Activated CD4-positive, alpha-beta T cell treated with anti-CD3 and anti-CD28 coated beads, Interleukin-2, amount 50 U/mL, for 4 hours (primary cell): ENCODE measurements at regions not wholly inside any gene's neighbourhood (a gene's known extent, or its start where the extent isn't known, plus 50 kb on each side); places are given as distances from the start of the nearest gene placed in this dataset.
"Not testable (repeated sequence)": the region's sequence is repeated elsewhere in the genome, so short reads cannot be mapped to it uniquely, and the experiment has no call there.

Source experiments
- DNase-seq, 2 experiments: peaks; one replicate each; pipeline ENCODE4 v3.0.0-alpha.2; 2020

- no peak for DNase-seq
Observed at GRCh38 chr2:236982693-236983455, 102.8 kb upstream of the COPS8 start.

GRCh38 chr2:236984046-236984445, 101.6 kb upstream of the COPS8 start:
- no peak for DNase-seq

- DNase-seq, result no peak
Observed at GRCh38 chr2:236985761-236986339, 99.8 kb upstream of the COPS8 start.

DNA sequence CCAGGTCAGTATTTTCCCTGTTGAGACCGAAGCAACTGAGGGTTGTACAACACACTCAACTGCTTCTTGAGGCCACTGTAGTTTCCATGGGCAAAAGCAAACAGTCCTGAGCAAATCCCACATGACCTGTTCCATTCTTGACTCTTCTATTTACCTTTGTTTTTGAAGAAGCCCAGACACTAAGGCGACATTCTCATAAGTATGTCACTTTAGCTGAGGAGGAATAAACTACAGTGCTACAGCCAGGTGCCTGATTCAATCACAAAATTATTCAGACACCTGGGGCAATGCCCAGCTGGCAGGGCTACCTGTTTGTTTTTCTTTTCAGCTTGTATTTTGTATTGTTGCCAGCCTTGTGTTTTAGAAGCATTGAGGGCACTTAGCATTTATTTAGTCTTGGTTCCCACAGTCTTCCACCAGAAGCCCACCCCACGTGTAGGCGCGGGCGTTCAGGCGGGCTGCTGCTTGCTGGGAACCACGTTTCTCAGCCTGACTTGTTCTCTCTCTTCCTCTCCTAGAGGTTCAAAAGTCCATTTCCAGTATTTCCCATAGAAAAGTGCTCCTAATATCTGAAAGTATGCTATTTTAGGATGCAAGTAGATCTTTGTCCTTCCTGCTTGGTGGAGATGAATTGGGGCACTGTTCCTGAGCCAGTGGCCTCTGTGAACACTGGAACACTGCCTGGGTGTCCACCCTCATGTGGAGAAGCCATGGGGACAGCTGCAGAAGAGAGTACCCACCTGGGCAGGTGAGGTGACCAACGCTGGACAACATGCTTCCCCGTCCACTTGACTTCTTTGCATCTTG, 99.0 kb upstream of the COPS8 start:
- DNase-seq, result no peak

DNA sequence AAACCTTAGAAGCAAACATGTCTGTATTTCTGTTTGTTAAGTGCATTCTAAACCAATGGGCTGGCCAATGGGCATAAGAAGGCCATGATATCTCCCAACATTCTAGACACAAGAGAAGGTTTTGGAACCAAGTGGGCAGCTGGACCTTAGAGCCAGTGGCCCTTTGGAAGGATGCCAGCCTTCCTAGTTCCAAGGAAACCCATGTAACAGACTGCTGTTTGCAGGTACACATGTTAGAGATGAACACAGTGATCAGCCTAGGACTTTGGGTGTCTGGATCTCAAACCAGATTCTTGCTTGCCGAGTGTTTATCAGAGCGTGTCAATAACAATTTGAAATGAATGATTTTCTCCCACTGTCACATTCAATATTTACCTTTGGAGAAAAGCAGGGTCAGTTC, 97.5 kb upstream of the COPS8 start:
- no peak for DNase-seq

GRCh38 chr2:236988690-236989624, 96.7 kb upstream of the COPS8 start:
- DNase-seq, result no peak

DNA sequence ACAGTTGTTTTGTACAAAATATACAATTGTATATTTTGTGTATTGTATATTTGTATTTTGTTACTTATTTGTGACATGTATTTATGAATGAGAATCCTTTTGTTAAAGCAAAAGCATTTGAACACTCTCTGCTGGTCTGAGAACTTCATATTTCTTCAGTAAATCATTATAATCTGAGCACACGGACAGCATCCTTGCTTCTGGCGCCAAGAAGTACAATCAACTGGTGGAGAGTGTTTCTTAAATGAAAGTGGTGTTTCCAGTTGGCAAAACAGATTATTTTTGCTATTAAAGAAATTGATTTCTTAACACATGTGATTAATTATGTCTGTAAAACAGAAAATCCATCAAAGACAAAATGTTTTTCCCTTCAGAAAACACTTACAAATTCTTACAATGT, 95.1 kb upstream of the COPS8 start:
- DNase-seq, result no peak

DNA sequence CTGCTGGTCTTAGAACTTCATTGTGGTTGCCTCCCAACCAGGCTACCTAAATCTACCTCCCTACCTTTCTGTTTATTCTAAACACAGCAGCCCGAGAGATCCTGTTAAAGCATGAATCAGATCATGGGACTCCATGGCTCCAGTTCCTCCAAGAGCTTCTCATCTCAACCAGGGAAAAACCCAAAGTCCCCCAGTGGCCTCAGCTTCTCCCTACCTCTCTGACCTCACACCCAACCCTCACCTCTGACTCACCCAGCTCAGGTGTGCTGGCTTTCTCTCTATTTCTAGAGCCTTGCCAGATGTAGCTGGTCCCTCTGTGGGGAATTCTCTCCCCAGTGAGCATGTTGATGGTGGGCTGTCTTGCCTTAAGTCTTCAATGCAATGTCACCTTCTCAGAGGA, 93.8 kb upstream of the COPS8 start:
- no peak for DNase-seq

DNA sequence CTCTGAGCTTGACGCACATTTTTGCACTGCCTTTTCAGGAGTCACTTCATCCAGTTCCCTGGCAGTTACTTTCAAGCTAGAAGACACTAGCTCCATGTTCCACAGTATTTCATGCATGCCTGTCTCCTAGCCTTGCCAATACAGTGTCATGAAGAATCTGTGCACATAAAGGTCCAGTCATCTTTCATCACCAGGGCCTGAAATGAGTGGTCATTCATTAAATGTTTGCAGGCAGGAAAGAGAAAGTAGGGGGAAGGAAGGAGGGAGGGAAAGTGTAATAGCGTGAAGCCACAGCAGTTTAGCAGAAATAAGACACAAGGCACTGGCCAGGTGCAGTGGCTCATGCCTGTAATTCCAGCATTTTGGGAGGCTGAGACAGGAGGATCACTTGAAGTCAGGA, 92.4 kb upstream of the COPS8 start:
- DNase-seq, result no peak

- no peak for DNase-seq
Observed at GRCh38 chr2:236994361-236994760, 91.3 kb upstream of the COPS8 start.

- DNase-seq, result no peak
Observed at GRCh38 chr2:236997069-236997715, 88.5 kb upstream of the COPS8 start.

DNA sequence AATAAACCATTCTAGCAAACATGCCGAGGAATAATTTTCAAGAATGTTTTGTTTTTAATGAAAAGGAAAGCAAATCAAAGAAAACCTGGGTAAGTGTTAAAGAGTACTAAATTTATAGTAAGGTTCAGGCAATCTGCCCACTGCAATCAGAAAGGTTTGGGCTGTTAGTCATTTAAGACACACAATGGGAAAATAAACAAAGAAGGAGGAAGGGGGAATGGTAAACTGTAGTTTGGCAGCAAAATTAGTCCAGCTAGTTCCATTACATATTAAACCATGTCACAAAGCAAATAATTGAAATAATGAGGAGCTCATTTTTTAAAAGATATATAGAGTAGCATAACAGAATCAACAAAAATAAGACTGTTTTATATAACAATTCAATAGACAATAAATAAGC, 87.5 kb upstream of the COPS8 start:
- DNase-seq, result no peak

DNA sequence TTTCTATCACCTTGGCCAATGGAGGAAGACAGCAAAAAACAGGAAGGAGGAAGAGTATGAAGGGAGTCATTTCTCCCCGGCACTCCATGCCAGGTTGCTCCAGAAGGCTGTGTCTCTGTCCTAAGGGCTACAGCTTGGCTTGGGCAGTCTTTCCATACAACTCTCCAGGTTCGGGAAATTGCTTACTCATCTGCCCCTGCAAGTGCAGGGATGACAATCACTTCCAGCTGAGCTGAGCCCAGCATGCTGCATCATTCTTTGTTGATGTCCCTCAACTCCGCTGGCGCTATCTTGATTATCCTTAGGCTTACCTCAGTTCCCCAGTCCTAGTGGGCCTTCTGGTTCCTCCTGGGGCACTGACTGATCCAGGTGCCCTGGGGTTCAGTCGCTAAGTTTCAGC, 86.9 kb upstream of the COPS8 start:
- DNase-seq, result no peak

DNA sequence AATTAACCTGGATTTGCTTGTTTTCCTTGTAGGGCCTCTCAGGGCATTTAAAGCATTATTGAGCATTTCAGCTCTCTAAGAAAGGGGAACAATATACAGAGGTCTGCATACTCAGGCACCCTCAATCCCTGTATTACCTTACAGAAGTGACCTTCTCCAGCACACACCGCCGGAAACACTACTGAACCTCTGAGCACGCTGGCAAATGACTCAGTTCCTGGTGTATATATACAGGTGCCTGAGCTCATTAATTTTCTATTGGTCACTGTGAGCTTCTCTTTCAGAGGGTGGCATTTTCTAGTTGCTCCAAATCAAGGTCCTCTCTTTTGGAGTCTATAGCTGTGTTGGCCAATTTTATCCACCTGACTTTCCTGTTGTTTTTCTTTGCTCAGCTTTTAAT, 85.2 kb upstream of the COPS8 start:
- DNase-seq, result no peak

- not testable (repeated sequence) for DNase-seq
Observed at GRCh38 chr2:237005341-237005740, 80.3 kb upstream of the COPS8 start.

- DNase-seq, result no peak
Observed at GRCh38 chr2:237011206-237011795, 74.4 kb upstream of the COPS8 start.

DNA sequence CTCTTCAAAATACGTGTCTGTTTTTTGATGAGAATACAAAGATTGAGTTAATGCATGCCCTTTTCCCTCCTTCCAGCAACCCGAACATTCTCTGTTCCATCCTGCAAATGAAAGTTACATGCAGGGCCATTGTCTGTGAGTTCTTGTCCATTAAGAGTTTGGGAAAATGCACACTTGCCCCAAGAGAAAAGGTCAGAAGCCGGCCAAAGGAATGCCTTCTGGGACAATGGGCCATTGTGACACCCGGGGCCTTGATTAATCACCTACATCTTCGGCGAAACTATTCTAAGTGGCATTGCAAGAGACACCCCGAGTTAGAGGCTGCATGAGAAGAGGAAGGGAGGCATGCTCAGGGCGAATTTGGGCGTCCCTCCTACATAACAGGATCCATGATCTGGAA, 73.7 kb upstream of the COPS8 start:
- no peak for DNase-seq

GRCh38 chr2:237012577-237013267, 73.0 kb upstream of the COPS8 start:
- no peak for DNase-seq

DNA sequence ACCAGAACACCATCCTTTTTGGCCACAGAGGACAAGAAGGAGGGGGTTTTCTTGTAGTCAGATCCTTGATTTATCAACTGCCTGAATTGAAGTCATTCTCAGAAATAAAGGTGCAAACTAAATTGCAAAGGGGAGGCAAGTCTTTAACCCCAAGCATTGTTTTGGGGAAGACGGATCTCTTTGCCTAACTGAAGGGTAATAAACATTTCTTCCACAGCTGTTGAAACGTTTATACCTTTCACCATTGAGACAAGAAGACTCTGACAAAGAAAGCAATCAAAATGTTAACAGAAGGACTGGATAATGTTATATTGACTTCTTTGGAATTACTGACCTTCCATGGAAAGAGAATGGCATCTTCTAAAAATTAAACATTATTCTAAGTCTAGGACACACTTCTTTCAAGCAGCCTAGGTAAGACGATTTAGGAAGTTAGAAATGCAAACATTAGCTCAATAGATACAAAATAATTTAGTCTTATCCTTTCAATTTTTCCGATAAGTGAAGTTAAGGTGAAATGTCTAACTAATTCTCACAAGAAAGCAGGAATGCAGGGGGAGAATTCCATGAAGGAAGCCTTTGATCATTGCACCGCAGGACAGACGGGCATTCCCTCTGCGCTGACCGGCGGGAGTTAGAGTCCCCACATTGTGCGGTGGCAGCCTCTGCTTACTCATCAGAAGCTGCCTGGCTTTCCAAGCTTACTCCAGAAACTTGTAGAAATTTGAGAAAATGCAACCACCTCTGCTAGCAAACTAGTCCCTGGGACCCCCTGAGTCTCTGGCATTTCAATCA, 69.4 kb upstream of the COPS8 start:
- no peak for DNase-seq

GRCh38 chr2:237020090-237020489, 65.6 kb upstream of the COPS8 start:
- no peak for DNase-seq

DNA sequence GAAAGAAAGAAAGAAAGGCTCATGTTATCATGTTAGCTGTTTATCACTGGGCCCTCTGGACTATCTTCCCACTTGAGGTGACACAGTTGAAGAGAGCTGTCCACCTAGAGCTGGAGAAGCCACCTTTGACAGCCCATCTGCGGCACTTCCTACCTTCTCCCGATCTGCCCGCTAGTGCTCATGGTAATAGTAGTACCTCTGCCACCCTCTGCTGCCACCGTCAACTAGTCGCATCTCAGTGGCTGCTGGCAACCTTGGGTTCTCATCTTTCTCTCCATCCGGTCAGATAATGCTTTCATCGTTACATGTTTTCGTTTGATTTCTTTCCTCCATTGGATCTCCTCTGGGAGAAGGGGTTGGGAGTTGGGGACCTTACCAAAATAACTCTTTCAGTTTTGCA, 63.2 kb upstream of the COPS8 start:
- DNase-seq, result no peak
